ENCODE measurements at regions not wholly inside any gene's neighbourhood (a gene's known extent, or its start where the extent isn't known, plus 50 kb on each side); places are given as distances from the start of the nearest gene placed in this dataset.

GRCh38 chr2:215882689-215883088 lies 130.7 kb downstream of the MREG start (continued):
- no peak for TF ChIP-seq CTCF (IDR thresholded peaks at IDR 0.05; ENCODE audit: control extremely low read depth in 1 of 3, insufficient read depth in 1 of 3, low read depth in 1 of 3, low read length in 3 of 3)
- TF ChIP-seq, protein P1, sequence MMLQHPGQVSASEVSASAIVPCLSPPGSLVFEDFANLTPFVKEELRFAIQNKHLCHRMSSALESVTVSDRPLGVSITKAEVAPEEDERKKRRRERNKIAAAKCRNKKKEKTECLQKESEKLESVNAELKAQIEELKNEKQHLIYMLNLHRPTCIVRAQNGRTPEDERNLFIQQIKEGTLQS (IDR thresholded peaks at IDR 0.05; ENCODE audit: insufficient read depth, low read depth, low read length): no peak

All from H1 (cell line).